GM19035 (cell line): ENCODE measurements at regions not wholly inside any gene's neighbourhood (a gene's known extent, or its start where the extent isn't known, plus 50 kb on each side); places are given as distances from the start of the nearest gene placed in this dataset.
A peak's percentile ranks its signal among the peaks of the same experiment; 100 is the strongest.
"Not testable (repeated sequence)": the region's sequence is repeated elsewhere in the genome, so short reads cannot be mapped to it uniquely, and the experiment has no call there.

Experiments
- ATAC-seq: cut with Tn5 transposase; IDR thresholded peaks from one replicate; pipeline ENCODE4 v1.9.1; 2021; ENCODE audit not compliant: unreplicated experiment

- no peak for ATAC-seq
These were observed 117.7 kb downstream of the TMEM167A start for GRCh38 chr5:82959466-82959865.

GRCh38 chr5:82956600-82956999 is 120.6 kb downstream of the TMEM167A start:
- ATAC-seq = no peak

GRCh38 chr5:82952326-82952725 is 124.9 kb downstream of the TMEM167A start:
- no peak for ATAC-seq

GRCh38 chr5:82944267-82944666 is 132.9 kb downstream of the TMEM167A start:
- ATAC-seq = not testable (repeated sequence)

GRCh38 chr5:82942083-82942881 is 134.9 kb downstream of the TMEM167A start:
- no peak for ATAC-seq

- no peak for ATAC-seq
These were observed 138.1 kb downstream of the TMEM167A start for GRCh38 chr5:82938901-82939725.

- not testable (repeated sequence) for ATAC-seq
These were observed 144.5 kb downstream of the TMEM167A start for GRCh38 chr5:82932473-82933220.

- no peak for ATAC-seq
These were observed 146.1 kb downstream of the TMEM167A start for GRCh38 chr5:82931110-82931509.

GRCh38 chr5:82925061-82925411 is 152.2 kb downstream of the TMEM167A start:
- ATAC-seq = no peak

- ATAC-seq = no peak
These were observed 152.8 kb downstream of the TMEM167A start for GRCh38 chr5:82924226-82925060.

GRCh38 chr5:82922086-82922734 is 155.0 kb downstream of the TMEM167A start:
- no peak for ATAC-seq

- no peak for ATAC-seq
These were observed 158.7 kb downstream of the TMEM167A start for GRCh38 chr5:82918311-82919031.

- ATAC-seq = peak; percentile 71
These were observed 159.6 kb downstream of the TMEM167A start for GRCh38 chr5:82917584-82917983.

GRCh38 chr5:82913971-82914370 is 163.2 kb downstream of the TMEM167A start:
- ATAC-seq = no peak

GRCh38 chr5:82912462-82912861 is 164.7 kb downstream of the TMEM167A start:
- ATAC-seq = no peak

GRCh38 chr5:82911910-82912309 is 165.3 kb downstream of the TMEM167A start:
- no peak for ATAC-seq

GRCh38 chr5:82910905-82911304 is 166.3 kb downstream of the TMEM167A start:
- ATAC-seq = no peak

- ATAC-seq = no peak
These were observed 166.7 kb downstream of the TMEM167A start for GRCh38 chr5:82910491-82910890.

- no peak for ATAC-seq
These were observed 167.4 kb downstream of the TMEM167A start for GRCh38 chr5:82909771-82910170.
